Keratinocyte (primary cell): ENCODE measurements at regions not wholly inside any gene's neighbourhood (a gene's known extent, or its start where the extent isn't known, plus 50 kb on each side); places are given as distances from the start of the nearest gene placed in this dataset.

Source experiments
- DNase-seq: peaks from one replicate; pipeline ENCODE4 v3.0.0-alpha.2; 2011; ENCODE audit warnings: low read depth, missing footprints, low spot score
- FAIRE-seq: peaks from 2 replicates; lab custom pipeline; 2011; peaks lifted over from hg19 to GRCh38; lab: Jason Lieb, UNC
- H2AFZ ChIP-seq: 2 replicates; pipeline ENCODE4 v1.6.0; 2012; ENCODE audit warnings: low read length, control low read depth, inconsistent platforms; ENCODE audit not compliant: control insufficient read depth
- H3K27ac ChIP-seq: 2 replicates; pipeline ENCODE4 v1.5.1; 2011; ENCODE audit warnings: low read length; ENCODE audit not compliant: control insufficient read depth, insufficient read depth
- H3K27me3 ChIP-seq: 3 replicates; pipeline ENCODE4 v1.6.0; 2011; ENCODE audit warnings: low read length; ENCODE audit not compliant: control insufficient read depth, insufficient read depth; ENCODE audit errors: extremely low read depth
- H3K36me3 ChIP-seq, 2 experiments: 2 replicates in 1 of 2; 3 replicates in 1 of 2; pipeline ENCODE4 v1.5.1; 2011; ENCODE audit warnings: low read length in 2 of 2, mild to moderate bottlenecking in 1 of 2; ENCODE audit not compliant: control insufficient read depth in 2 of 2, insufficient read depth in 2 of 2; ENCODE audit errors: extremely low read depth in 1 of 2
- H3K4me1 ChIP-seq: 3 replicates; pipeline ENCODE4 v1.5.1; 2011; ENCODE audit warnings: low read length; ENCODE audit not compliant: control insufficient read depth, insufficient read depth; ENCODE audit errors: extremely low read depth
- H3K4me2 ChIP-seq: 3 replicates; pipeline ENCODE4 v1.6.0; 2011; ENCODE audit warnings: low read depth, low read length; ENCODE audit not compliant: control insufficient read depth, insufficient read depth; ENCODE audit errors: extremely low read depth
- H3K4me3 ChIP-seq, 3 experiments: fragments of 200-600 bp in 1 of 3; sonication (generic) in 1 of 3; 2 replicates in 2 of 3; 3 replicates in 1 of 3; pipeline ENCODE4 v1.5.1; 2011 to 2016; ENCODE audit warnings: low read length in 3 of 3, mild to moderate bottlenecking in 3 of 3, control low read depth in 2 of 3, inconsistent platforms in 1 of 3, low read depth in 1 of 3, mixed read lengths in 1 of 3, mixed run types in 1 of 3, moderate library complexity in 1 of 3; ENCODE audit not compliant: control insufficient read depth in 2 of 3, insufficient read depth in 2 of 3; ENCODE audit errors: extremely low read depth in 1 of 3
- H3K79me2 ChIP-seq: 2 replicates; pipeline ENCODE4 v1.6.0; 2012; ENCODE audit warnings: low read length; ENCODE audit not compliant: control insufficient read depth, insufficient read depth
- H3K9ac ChIP-seq: 3 replicates; pipeline ENCODE4 v1.6.0; 2011; ENCODE audit warnings: low read length; ENCODE audit not compliant: control insufficient read depth, insufficient read depth; ENCODE audit errors: extremely low read depth
- H3K9me1 ChIP-seq: 3 replicates; pipeline ENCODE4 v1.6.0; 2011; ENCODE audit warnings: low read length; ENCODE audit not compliant: control insufficient read depth, insufficient read depth; ENCODE audit errors: extremely low read depth
- H3K9me3 ChIP-seq: 2 replicates; pipeline ENCODE4 v1.5.1; 2012; ENCODE audit warnings: low read depth, low read length; ENCODE audit not compliant: control insufficient read depth
- H4K20me1 ChIP-seq: 3 replicates; pipeline ENCODE4 v1.6.0; 2011; ENCODE audit warnings: low read length; ENCODE audit not compliant: control insufficient read depth, insufficient read depth; ENCODE audit errors: extremely low read depth
- EZH2 ChIP-seq: IDR thresholded peaks from one replicate; pipeline ENCODE4 v1.6.1; 2012; ENCODE audit warnings: inconsistent platforms, mild to moderate bottlenecking, low read length, moderate library complexity
- dilution Hi-C: fragments of 300-500 bp; cut with MboI; formaldehyde crosslinking; loops from one replicate; pipeline ENCODE4 v1.7.0; 2020; ENCODE audit warnings: low sequenced_read_pairs; ENCODE audit not compliant: extremely low pct_ligation_motif_present
- TF ChIP-seq, protein P1 (sequence below), 3 experiments: IDR thresholded peaks in 1 of 3; conservative IDR thresholded peaks in 1 of 3; optimal IDR thresholded peaks in 1 of 3; 2 replicates in 2 of 3; 3 replicates in 1 of 3; pipeline versions ENCODE3 to v1.5.1; 2011; ENCODE audit warnings: low read length in 3 of 3, mild to moderate bottlenecking in 3 of 3, moderate library complexity in 2 of 3, control low read depth in 1 of 3, inconsistent platforms in 1 of 3; ENCODE audit not compliant: insufficient read depth in 2 of 3; ENCODE audit errors: extremely low read depth in 1 of 3

DNA sequence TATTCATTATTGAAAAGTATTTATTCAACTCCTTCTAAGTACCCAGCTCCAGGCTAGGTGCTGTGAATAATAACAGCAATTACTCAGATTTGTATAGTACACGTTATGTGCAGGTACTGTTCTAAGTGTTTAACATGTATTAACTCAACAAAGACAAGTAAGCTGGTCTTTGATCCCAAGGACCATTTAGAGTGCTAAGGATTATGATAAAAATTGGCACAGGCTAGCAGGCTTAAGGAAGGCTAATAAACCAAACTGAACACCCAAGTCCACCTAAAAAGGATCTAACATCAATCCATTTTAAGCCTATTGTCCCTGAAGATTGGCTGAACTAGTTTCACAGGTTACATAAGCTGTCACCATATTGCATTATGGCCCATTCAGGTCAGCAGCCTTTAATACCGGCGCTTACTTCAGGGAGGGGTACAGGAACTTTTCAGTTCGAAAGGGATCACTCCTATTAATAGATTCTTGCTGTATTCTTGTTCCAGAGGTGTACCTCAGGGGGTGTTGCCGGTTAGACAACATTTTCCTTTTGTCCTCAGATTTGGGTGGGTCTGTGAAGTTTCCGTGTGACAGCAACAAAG is 99.0 kb upstream of the GMDS start:
- dilution Hi-C loops = no loop called here
- no peak overlapping the region for H3K9ac ChIP-seq
- H3K27me3 ChIP-seq = no peaks in the 10 kb centered on the region
- DNase-seq (no peak), FAIRE-seq (no peak)
- H3K4me3 ChIP-seq = no peak overlapping the region
- no peaks in the 10 kb centered on the region for H4K20me1 ChIP-seq
- no peaks in the 10 kb centered on the region for H3K4me1 ChIP-seq
- H3K36me3 ChIP-seq = no peaks in the 10 kb centered on the region
- no peak overlapping the region for H3K4me2 ChIP-seq
- no peak for TF ChIP-seq EZH2
- TF ChIP-seq, protein P1, sequence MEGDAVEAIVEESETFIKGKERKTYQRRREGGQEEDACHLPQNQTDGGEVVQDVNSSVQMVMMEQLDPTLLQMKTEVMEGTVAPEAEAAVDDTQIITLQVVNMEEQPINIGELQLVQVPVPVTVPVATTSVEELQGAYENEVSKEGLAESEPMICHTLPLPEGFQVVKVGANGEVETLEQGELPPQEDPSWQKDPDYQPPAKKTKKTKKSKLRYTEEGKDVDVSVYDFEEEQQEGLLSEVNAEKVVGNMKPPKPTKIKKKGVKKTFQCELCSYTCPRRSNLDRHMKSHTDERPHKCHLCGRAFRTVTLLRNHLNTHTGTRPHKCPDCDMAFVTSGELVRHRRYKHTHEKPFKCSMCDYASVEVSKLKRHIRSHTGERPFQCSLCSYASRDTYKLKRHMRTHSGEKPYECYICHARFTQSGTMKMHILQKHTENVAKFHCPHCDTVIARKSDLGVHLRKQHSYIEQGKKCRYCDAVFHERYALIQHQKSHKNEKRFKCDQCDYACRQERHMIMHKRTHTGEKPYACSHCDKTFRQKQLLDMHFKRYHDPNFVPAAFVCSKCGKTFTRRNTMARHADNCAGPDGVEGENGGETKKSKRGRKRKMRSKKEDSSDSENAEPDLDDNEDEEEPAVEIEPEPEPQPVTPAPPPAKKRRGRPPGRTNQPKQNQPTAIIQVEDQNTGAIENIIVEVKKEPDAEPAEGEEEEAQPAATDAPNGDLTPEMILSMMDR (optimal IDR thresholded peaks at IDR 0.05 in 1 of 3, IDR thresholded peaks at IDR 0.05 in 1 of 3, conservative IDR thresholded peaks at IDR 0.05 in 1 of 3; ENCODE audit: extremely low read depth in 1 of 3, insufficient read depth in 2 of 3, low read length in 3 of 3) = no peak
- no peaks in the 10 kb centered on the region for H3K79me2 ChIP-seq
- no peaks in the 10 kb centered on the region for H3K9me1 ChIP-seq
- H2AFZ ChIP-seq = no peak overlapping the region
- no peak overlapping the region for H3K27ac ChIP-seq
- no peaks in the 10 kb centered on the region for H3K9me3 ChIP-seq

DNA sequence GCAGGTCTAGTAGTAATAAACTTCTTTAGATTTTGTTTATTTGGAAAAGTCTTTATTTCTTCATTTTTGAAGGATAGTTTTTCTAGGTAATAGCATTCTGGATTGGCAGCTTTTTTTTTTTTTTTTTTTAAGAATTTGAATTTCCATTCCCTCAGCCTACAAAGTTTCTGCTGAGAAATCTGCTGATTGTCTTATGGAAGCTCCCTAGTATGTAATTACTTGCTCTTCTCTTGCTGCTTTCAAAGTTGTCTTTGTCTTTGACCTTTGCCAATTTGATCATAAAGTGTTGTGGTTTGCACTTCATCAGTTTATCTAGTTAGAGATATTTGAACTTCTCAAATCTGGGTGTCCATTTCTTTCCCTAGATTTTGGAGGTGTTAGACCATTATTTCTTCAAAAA is 82.2 kb upstream of the GMDS start:
- no peak for TF ChIP-seq EZH2
- TF ChIP-seq, protein P1 (optimal IDR thresholded peaks at IDR 0.05 in 1 of 3, IDR thresholded peaks at IDR 0.05 in 1 of 3, conservative IDR thresholded peaks at IDR 0.05 in 1 of 3; ENCODE audit: extremely low read depth in 1 of 3, insufficient read depth in 2 of 3, low read length in 3 of 3) = no peak
- Histone ChIP-seq H4K20me1 (no peaks in the 10 kb centered on the region), H3K4me2 (no peak overlapping the region), H3K36me3 (no peaks in the 10 kb centered on the region), H3K9ac (no peak overlapping the region), H2AFZ (no peak overlapping the region), H3K9me3 (no peaks in the 10 kb centered on the region), H3K4me1 (no peaks in the 10 kb centered on the region), H3K27ac (no peak overlapping the region), H3K4me3 (no peak overlapping the region), H3K9me1 (no peaks in the 10 kb centered on the region), H3K27me3 (no peaks in the 10 kb centered on the region), H3K79me2 (no peaks in the 10 kb centered on the region)
- FAIRE-seq (no peak), DNase-seq (no peak)
- dilution Hi-C loops = no loop called here
